ENCODE measurements at regions not wholly inside any gene's neighbourhood (a gene's known extent, or its start where the extent isn't known, plus 50 kb on each side); places are given as distances from the start of the nearest gene placed in this dataset.

- no peak for DNase-seq (ENCODE audit: extremely low spot score, unreplicated experiment)
- TF ChIP-seq, protein P1, sequence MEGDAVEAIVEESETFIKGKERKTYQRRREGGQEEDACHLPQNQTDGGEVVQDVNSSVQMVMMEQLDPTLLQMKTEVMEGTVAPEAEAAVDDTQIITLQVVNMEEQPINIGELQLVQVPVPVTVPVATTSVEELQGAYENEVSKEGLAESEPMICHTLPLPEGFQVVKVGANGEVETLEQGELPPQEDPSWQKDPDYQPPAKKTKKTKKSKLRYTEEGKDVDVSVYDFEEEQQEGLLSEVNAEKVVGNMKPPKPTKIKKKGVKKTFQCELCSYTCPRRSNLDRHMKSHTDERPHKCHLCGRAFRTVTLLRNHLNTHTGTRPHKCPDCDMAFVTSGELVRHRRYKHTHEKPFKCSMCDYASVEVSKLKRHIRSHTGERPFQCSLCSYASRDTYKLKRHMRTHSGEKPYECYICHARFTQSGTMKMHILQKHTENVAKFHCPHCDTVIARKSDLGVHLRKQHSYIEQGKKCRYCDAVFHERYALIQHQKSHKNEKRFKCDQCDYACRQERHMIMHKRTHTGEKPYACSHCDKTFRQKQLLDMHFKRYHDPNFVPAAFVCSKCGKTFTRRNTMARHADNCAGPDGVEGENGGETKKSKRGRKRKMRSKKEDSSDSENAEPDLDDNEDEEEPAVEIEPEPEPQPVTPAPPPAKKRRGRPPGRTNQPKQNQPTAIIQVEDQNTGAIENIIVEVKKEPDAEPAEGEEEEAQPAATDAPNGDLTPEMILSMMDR (IDR thresholded peaks at IDR 0.05): no peak
- H3K4me3 Mint-ChIP-seq (ENCODE audit: unreplicated experiment): no peak overlapping the region
- no peaks in the 10 kb centered on the region for H3K9me3 Mint-ChIP-seq (ENCODE audit: unreplicated experiment)
- H3K36me3 Mint-ChIP-seq (ENCODE audit: unreplicated experiment): no peaks in the 10 kb centered on the region
- H3K4me1 Mint-ChIP-seq (ENCODE audit: unreplicated experiment): no peaks in the 10 kb centered on the region
- H3K27ac Mint-ChIP-seq (ENCODE audit: unreplicated experiment): no peak overlapping the region
- H3K27me3 Mint-ChIP-seq (ENCODE audit: unreplicated experiment): peaks cover 9% of the 10 kb centered on the region
Measured at GRCh38 chr2:64243081-64244036, 99.1 kb upstream of the PELI1 start.

DNA sequence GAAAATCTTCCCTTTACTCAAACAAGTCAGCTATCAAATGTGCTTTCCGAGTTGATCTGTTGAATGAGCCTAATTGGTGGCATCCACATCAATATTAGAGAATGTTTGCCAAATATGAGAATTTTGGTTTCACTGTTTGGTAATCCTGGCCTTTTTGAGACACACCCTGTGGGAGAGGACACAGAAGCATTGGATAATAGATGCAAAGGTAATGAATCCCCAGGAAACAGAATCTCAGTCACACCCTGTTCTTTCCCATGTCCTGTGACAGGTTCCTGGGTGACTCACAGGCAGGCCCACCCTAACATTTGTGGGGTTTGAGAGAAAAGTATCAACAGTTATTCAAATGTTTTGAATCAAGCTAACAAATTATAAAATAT lies 99.8 kb upstream of the PELI1 start:
- Mint-ChIP-seq H3K27me3 (ENCODE audit: unreplicated experiment) (peaks cover 9% of the 10 kb centered on the region), H3K4me3 (ENCODE audit: unreplicated experiment) (no peak overlapping the region), H3K9me3 (ENCODE audit: unreplicated experiment) (no peaks in the 10 kb centered on the region), H3K4me1 (ENCODE audit: unreplicated experiment) (no peaks in the 10 kb centered on the region), H3K27ac (ENCODE audit: unreplicated experiment) (no peak overlapping the region), H3K36me3 (ENCODE audit: unreplicated experiment) (no peaks in the 10 kb centered on the region)
- no peak for DNase-seq (ENCODE audit: extremely low spot score, unreplicated experiment)
- TF ChIP-seq, protein P1 (IDR thresholded peaks at IDR 0.05): no peak

DNA sequence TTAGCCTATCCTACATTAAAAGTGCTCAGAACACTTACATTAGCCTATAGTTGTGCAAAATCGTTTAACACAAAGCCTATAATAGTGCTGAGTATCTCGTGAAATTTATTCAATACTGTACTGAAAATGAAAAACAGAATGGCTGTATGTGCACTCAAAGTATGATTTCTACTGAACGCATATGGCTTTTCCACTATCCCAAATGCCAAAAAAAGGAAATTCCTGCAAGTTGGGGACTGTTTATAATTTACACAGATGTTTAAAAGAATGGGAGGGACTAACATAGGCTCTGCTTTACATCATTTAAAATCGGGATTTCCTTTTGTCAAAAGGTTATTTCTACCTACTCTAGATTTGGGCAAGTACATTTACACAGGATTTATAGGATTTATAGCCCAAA lies 101.4 kb upstream of the PELI1 start:
- Mint-ChIP-seq H3K27ac (ENCODE audit: unreplicated experiment) (no peak overlapping the region), H3K36me3 (ENCODE audit: unreplicated experiment) (no peaks in the 10 kb centered on the region), H3K4me3 (ENCODE audit: unreplicated experiment) (no peak overlapping the region), H3K9me3 (ENCODE audit: unreplicated experiment) (no peaks in the 10 kb centered on the region), H3K4me1 (ENCODE audit: unreplicated experiment) (no peaks in the 10 kb centered on the region), H3K27me3 (ENCODE audit: unreplicated experiment) (peaks cover 9% of the 10 kb centered on the region)
- TF ChIP-seq, protein P1 (IDR thresholded peaks at IDR 0.05): no peak
- no peak for DNase-seq (ENCODE audit: extremely low spot score, unreplicated experiment)

DNA sequence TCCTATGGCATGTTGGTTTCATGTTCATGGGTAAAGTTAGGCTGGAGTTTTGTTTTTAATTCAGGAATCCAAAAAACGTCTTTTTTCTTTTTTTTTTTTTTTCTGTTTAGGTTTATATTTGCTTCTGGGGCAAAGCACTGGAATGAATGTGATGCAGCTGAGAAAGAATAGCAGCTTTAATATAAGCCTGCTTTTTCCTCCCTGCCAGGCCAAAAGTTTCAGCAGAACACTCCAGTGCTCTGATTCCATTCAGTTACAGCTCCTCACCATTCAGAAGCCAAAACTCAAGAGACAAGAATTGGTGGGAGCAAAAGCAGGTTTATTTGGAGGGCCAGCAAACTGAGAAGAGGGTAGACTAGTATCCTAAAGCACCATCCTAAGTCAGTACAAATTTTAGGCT lies 102.7 kb upstream of the PELI1 start:
- Mint-ChIP-seq H3K4me3 (ENCODE audit: unreplicated experiment) (no peak overlapping the region), H3K27me3 (ENCODE audit: unreplicated experiment) (no peaks in the 10 kb centered on the region), H3K27ac (ENCODE audit: unreplicated experiment) (no peak overlapping the region), H3K9me3 (ENCODE audit: unreplicated experiment) (no peaks in the 10 kb centered on the region), H3K4me1 (ENCODE audit: unreplicated experiment) (no peaks in the 10 kb centered on the region), H3K36me3 (ENCODE audit: unreplicated experiment) (no peaks in the 10 kb centered on the region)
- TF ChIP-seq, protein P1 (IDR thresholded peaks at IDR 0.05): no peak
- DNase-seq (ENCODE audit: extremely low spot score, unreplicated experiment): no peak

- Mint-ChIP-seq H3K9me3 (ENCODE audit: unreplicated experiment) (no peaks in the 10 kb centered on the region), H3K36me3 (ENCODE audit: unreplicated experiment) (no peaks in the 10 kb centered on the region), H3K4me3 (ENCODE audit: unreplicated experiment) (no peak overlapping the region), H3K27ac (ENCODE audit: unreplicated experiment) (no peak overlapping the region), H3K27me3 (ENCODE audit: unreplicated experiment) (peaks cover 6% of the 10 kb centered on the region), H3K4me1 (ENCODE audit: unreplicated experiment) (no peaks in the 10 kb centered on the region)
- TF ChIP-seq, protein P1 (IDR thresholded peaks at IDR 0.05): no peak
- no peak for DNase-seq (ENCODE audit: extremely low spot score, unreplicated experiment)
Measured at GRCh38 chr2:64249426-64249825, 105.2 kb upstream of the PELI1 start.
